SKM-1 (cell line): ENCODE measurements at regions not wholly inside any gene's neighbourhood (a gene's known extent, or its start where the extent isn't known, plus 50 kb on each side); places are given as distances from the start of the nearest gene placed in this dataset.
"Not testable (repeated sequence)": the region's sequence is repeated elsewhere in the genome, so short reads cannot be mapped to it uniquely, and the experiment has no call there.

Experiments used
- DNase-seq: peaks from one replicate; lab custom pipeline; 2025; ENCODE audit not compliant: unreplicated experiment; lab: John Stamatoyannopoulos, UW

GRCh38 chr11:11722246-11722645 lies 100.4 kb upstream of the GALNT18 start:
- no peak for DNase-seq

GRCh38 chr11:11718511-11718910 lies 96.7 kb upstream of the GALNT18 start:
- DNase-seq: no peak

- DNase-seq: no peak
Measured at GRCh38 chr11:11717064-11717725, 95.4 kb upstream of the GALNT18 start.

GRCh38 chr11:11715075-11715474 lies 93.3 kb upstream of the GALNT18 start:
- not testable (repeated sequence) for DNase-seq

- DNase-seq: no peak
Measured at GRCh38 chr11:11710556-11710955, 88.8 kb upstream of the GALNT18 start.

- no peak for DNase-seq
Measured at GRCh38 chr11:11709447-11710239, 87.8 kb upstream of the GALNT18 start.

GRCh38 chr11:11708256-11708655 lies 86.5 kb upstream of the GALNT18 start:
- no peak for DNase-seq

- DNase-seq: no peak
Measured at GRCh38 chr11:11706028-11706427, 84.2 kb upstream of the GALNT18 start.

GRCh38 chr11:11703885-11704284 lies 82.1 kb upstream of the GALNT18 start:
- DNase-seq: no peak

- DNase-seq: no peak
Measured at GRCh38 chr11:11701070-11701469, 79.3 kb upstream of the GALNT18 start.

- no peak for DNase-seq
Measured at GRCh38 chr11:11697796-11698195, 76.0 kb upstream of the GALNT18 start.

- DNase-seq: no peak
Measured at GRCh38 chr11:11691296-11692151, 69.7 kb upstream of the GALNT18 start.

- DNase-seq: no peak
Measured at GRCh38 chr11:11681536-11681935, 59.7 kb upstream of the GALNT18 start.

GRCh38 chr11:11677672-11678356 lies 56.0 kb upstream of the GALNT18 start:
- no peak for DNase-seq

- DNase-seq: no peak
Measured at GRCh38 chr11:11675671-11676181, 53.9 kb upstream of the GALNT18 start.

- no peak for DNase-seq
Measured at GRCh38 chr11:11672789-11673188, 51.0 kb upstream of the GALNT18 start.

- DNase-seq: no peak
Measured at GRCh38 chr11:11672101-11672500, 50.3 kb upstream of the GALNT18 start.
